A549 (cell line): ENCODE measurements at regions not wholly inside any gene's neighbourhood (a gene's known extent, or its start where the extent isn't known, plus 50 kb on each side); places are given as distances from the start of the nearest gene placed in this dataset.

Experiments used
- ATAC-seq, 2 experiments: fragments of 200-7000 bp in 1 of 2; fragments of >200 bp in 1 of 2; cut with Nextera tagmentation in 1 of 2; cut with Tn5 transposase in 1 of 2; 3 replicates each; pipeline versions ENCODE4 v1.8.0 to v1.9.1; 2018 to 2020; ENCODE audit warnings: mild to moderate bottlenecking in 1 of 2, moderate library complexity in 1 of 2
- CTCF ChIA-PET: fragments of 300-600 bp; sonication (Branson Sonifier 250); formaldehyde crosslinking; extraction: SDS; loops from one replicate; lab custom pipeline; 2021; ENCODE audit warnings: antibody characterized with exemption, inconsistent platforms; lab: Yijun Ruan, JAX
- POLR2A ChIA-PET: fragments of 350-600 bp; formaldehyde crosslinking; extraction: SDS; loops from one replicate; lab custom pipeline; 2021; ENCODE audit warnings: antibody characterized with exemption, inconsistent platforms; lab: Yijun Ruan, JAX
- DNase-seq, 2 experiments: peaks; one replicate each; pipeline versions ENCODE4 v3.0.0 to v3.0.0-alpha.2; 2011 to 2016; ENCODE audit warnings: low read depth in 1 of 2, low spot score in 1 of 2
- FAIRE-seq: peaks from 2 replicates; lab custom pipeline; 2011; peaks lifted over from hg19 to GRCh38; lab: Jason Lieb, UNC
- H3K27ac ChIP-seq, 2 experiments: fragments of >200 bp; sonication (Bioruptor Twin); formaldehyde crosslinking; 3 replicates each; pipeline ENCODE4 v1.5.1; 2016 to 2017
- H3K4me1 ChIP-seq: fragments of >200 bp; sonication (Bioruptor Twin); formaldehyde crosslinking; 3 replicates; pipeline ENCODE4 v1.6.1; 2016
- H3K4me2 ChIP-seq: fragments of >200 bp; sonication (Bioruptor Twin); formaldehyde crosslinking; 3 replicates; pipeline ENCODE4 v1.6.1; 2016
- H3K4me3 ChIP-seq: fragments of >200 bp; sonication (Bioruptor Twin); formaldehyde crosslinking; 3 replicates; pipeline ENCODE4 v1.5.1; 2016
- H3K9me3 ChIP-seq: fragments of >200 bp; sonication (Bioruptor Twin); formaldehyde crosslinking; 3 replicates; pipeline ENCODE4 v1.6.1; 2016
- CEBPB ChIP-seq, 2 experiments: fragments of >200 bp in 1 of 2; sonication (Bioruptor Twin) in 1 of 2; formaldehyde crosslinking in 1 of 2; IDR thresholded peaks; 2 replicates each; pipeline ENCODE4 v1.6.1; 2012 to 2016
- CHD2 ChIP-seq: fragments of 150-350 bp; IDR thresholded peaks from 2 replicates; pipeline ENCODE4 v1.6.1; 2014; ENCODE audit warnings: low read length; ENCODE audit not compliant: partially characterized antibody
- CHD4 ChIP-seq: fragments of 200-600 bp; sonication (generic); IDR thresholded peaks from 2 replicates; pipeline ENCODE4 v1.6.1; 2016; ENCODE audit warnings: antibody characterized with exemption, mild to moderate bottlenecking, borderline replicate concordance
- ELK1 ChIP-seq: fragments of 150-350 bp; IDR thresholded peaks from 2 replicates; pipeline ENCODE4 v1.6.1; 2014; ENCODE audit warnings: low read depth, mild to moderate bottlenecking, low read length
- FOSL2 ChIP-seq, 2 experiments: fragments of 450-650 bp in 1 of 2; fragments of >200 bp in 1 of 2; sonication (Bioruptor Twin) in 1 of 2; formaldehyde crosslinking; IDR thresholded peaks; 2 replicates each; pipeline versions ENCODE4 v1.5.0 to v1.6.1; 2016 to 2020; ENCODE audit warnings: mild to moderate bottlenecking in 1 of 2, moderate library complexity in 1 of 2
- HMGXB4 ChIP-seq: fragments of 250-450 bp; sonication (Bioruptor Pico); IDR thresholded peaks from 2 replicates; pipeline ENCODE4 v1.5.0; 2021; ENCODE audit warnings: mild to moderate bottlenecking, moderate library complexity, borderline replicate concordance
- KDM5A ChIP-seq: fragments of 200-600 bp; sonication (generic); IDR thresholded peaks from 2 replicates; pipeline ENCODE4 v1.6.1; 2016; ENCODE audit warnings: antibody characterized with exemption, mild to moderate bottlenecking
- MAFK ChIP-seq: fragments of 450-650 bp; IDR thresholded peaks from 2 replicates; pipeline ENCODE4 v1.6.1; 2014; ENCODE audit not compliant: partially characterized antibody
- MAZ ChIP-seq: fragments of 150-350 bp; IDR thresholded peaks from 2 replicates; pipeline ENCODE4 v1.6.1; 2014; ENCODE audit warnings: antibody characterized with exemption, low read depth, low read length, borderline replicate concordance
- NPAS2 ChIP-seq: fragments of 250-450 bp; sonication (Bioruptor Pico); IDR thresholded peaks from 2 replicates; pipeline ENCODE4 v1.8.0; 2022; ENCODE audit warnings: mild to moderate bottlenecking, moderate library complexity, borderline replicate concordance
- PBX3 ChIP-seq: IDR thresholded peaks from 2 replicates; pipeline ENCODE4 v1.6.1; 2012
- PHF8 ChIP-seq: fragments of 200-600 bp; sonication (generic); IDR thresholded peaks from 2 replicates; pipeline ENCODE4 v1.6.1; 2016; ENCODE audit warnings: low read depth, mild to moderate bottlenecking, antibody characterized with exemption, moderate library complexity, borderline replicate concordance
- POLR2A ChIP-seq: IDR thresholded peaks from 2 replicates; pipeline ENCODE4 v1.6.1; 2012; ENCODE audit warnings: mild to moderate bottlenecking, low read length
- RFX5 ChIP-seq: fragments of 450-650 bp; IDR thresholded peaks from 2 replicates; pipeline ENCODE4 v1.7.1; 2014; ENCODE audit warnings: antibody characterized with exemption, mild to moderate bottlenecking, moderate library complexity
- RNF2 ChIP-seq: fragments of 200-600 bp; sonication (generic); IDR thresholded peaks from 2 replicates; pipeline ENCODE4 v1.6.1; 2016; ENCODE audit warnings: low read depth, mild to moderate bottlenecking, antibody characterized with exemption, moderate library complexity, borderline replicate concordance
- SMC3 ChIP-seq: fragments of >200 bp; sonication (Bioruptor Twin); formaldehyde crosslinking; IDR thresholded peaks from 3 replicates; pipeline ENCODE4 v1.6.1; 2018; ENCODE audit warnings: inconsistent platforms
- TFCP2L1 ChIP-seq: fragments of 250-450 bp; sonication (Bioruptor Pico); IDR thresholded peaks from 2 replicates; pipeline ENCODE4 v1.5.0; 2021; ENCODE audit warnings: mild to moderate bottlenecking
- USF2 ChIP-seq: fragments of 450-650 bp; IDR thresholded peaks from 2 replicates; pipeline ENCODE4 v1.6.1; 2014; ENCODE audit warnings: antibody characterized with exemption
- ZC3H11A ChIP-seq: fragments of 450-650 bp; IDR thresholded peaks from 2 replicates; pipeline ENCODE4 v1.6.1; 2014; ENCODE audit warnings: antibody characterized with exemption, mild to moderate bottlenecking
- ZNF302 ChIP-seq: fragments of 250-450 bp; sonication (Bioruptor Pico); IDR thresholded peaks from 2 replicates; pipeline ENCODE4 v1.9.0; 2021; ENCODE audit warnings: inconsistent platforms, mild to moderate bottlenecking, moderate library complexity
- ZSCAN20 ChIP-seq: fragments of 250-450 bp; sonication (Bioruptor Pico); IDR thresholded peaks from 2 replicates; pipeline ENCODE4 v1.8.0; 2022; ENCODE audit warnings: mild to moderate bottlenecking, moderate library complexity
- WGBS: methylation state at CpG from one replicate; pipeline ENCODE4 v1.1.6; 2017; ENCODE audit errors: missing lambda C conversion rate; 5-methylcytosine and 5-hydroxymethylcytosine counted together

DNA sequence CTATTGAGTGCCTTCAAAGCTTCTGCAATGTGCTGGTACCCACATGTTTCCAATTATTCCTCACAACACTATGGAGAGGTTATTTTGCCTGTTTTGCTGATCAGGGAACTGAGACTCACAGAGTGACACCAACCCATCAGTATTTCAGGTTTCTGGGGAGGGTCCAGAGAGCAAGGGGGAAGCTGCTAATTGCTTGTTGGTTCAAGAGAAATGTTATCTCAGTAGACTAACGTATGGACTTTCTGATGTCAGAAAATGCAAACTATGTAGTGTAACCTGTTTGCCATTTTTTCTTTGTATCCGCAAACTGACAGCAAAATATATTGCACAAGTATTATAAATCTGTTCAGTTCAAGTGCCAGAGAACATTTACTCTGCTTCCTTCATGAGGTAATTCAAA, 108.3 kb upstream of the MSX2 start:
- POLR2A ChIA-PET = no interaction called here
- WGBS = 49% methylated on average over 2 of the region's 2 CpGs
- FAIRE-seq = no peak

GRCh38 chr5:174617285-174617684, 107.1 kb upstream of the MSX2 start:
- CTCF ChIA-PET = no interaction called here
- POLR2A ChIA-PET = no interaction called here
- ATAC-seq (no peak), FAIRE-seq (no peak), DNase-seq (no peak)
- H3K9me3 ChIP-seq = peaks cover 4% of the 10 kb centered on the region; the same call in 1 of the 3 replicates
- no peak overlapping the region for H3K4me2 ChIP-seq
- H3K27ac ChIP-seq = no peak overlapping the region
- TF ChIP-seq MAFK (no peak), TFCP2L1 (no peak), CEBPB (IDR thresholded peaks at IDR 0.05) (no peak)
- no peak overlapping the region for H3K4me3 ChIP-seq
- 75% methylated on average over 2 of the region's 2 CpGs for WGBS
- H3K4me1 ChIP-seq = peaks cover 10% of the 10 kb centered on the region; the same call in 2 of the 3 replicates

More for the DNA sequence above, 108.3 kb upstream of the MSX2 start:
- H3K27ac ChIP-seq = no peak overlapping the region
- CTCF ChIA-PET = no interaction called here
- H3K4me2 ChIP-seq = no peak overlapping the region
- H3K4me1 ChIP-seq = peaks cover 11% of the 10 kb centered on the region; the same call in 2 of the 3 replicates
- TF ChIP-seq HMGXB4 (no peak), MAZ (no peak), ZSCAN20 (CRISPR knock-in tag) (no peak)
- ATAC-seq = no peak
- no peak for DNase-seq
- H3K9me3 ChIP-seq = peaks cover 4% of the 10 kb centered on the region; the same call in 1 of the 3 replicates
- H3K4me3 ChIP-seq = no peak overlapping the region

DNA sequence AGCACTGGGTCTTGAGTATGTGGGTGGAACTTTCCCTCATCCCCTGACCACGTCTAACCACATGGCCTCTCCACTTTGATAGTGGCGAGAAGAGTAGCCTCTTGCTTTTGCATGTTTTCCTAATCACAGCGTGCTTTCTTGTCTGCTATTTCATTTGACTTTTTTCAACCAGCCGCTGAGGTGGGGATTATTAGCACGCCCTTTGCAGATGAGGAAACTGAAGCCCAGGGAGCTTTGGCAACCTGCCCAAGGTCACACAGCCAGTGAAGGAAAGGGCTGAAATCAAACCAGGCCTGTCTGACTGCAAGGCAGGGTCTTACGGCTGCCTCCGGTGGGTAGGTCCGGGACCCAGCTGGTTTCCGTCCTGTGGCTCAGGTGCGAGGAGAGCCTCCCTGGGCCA, 106.5 kb upstream of the MSX2 start:
- no peak for DNase-seq
- no peak for FAIRE-seq
- CTCF ChIA-PET = no interaction called here
- no peak for ATAC-seq
- Histone ChIP-seq H3K9me3 (peaks cover 4% of the 10 kb centered on the region; the same call in 1 of the 3 replicates), H3K4me3 (no peak overlapping the region), H3K27ac (no peak overlapping the region), H3K4me2 (no peak overlapping the region), H3K4me1 (peaks cover 4% of the 10 kb centered on the region; the same call in 2 of the 3 replicates)
- WGBS = 69% methylated on average over 8 of the region's 10 CpGs
- POLR2A ChIA-PET = no interaction called here
- TF ChIP-seq ZNF302 (CRISPR knock-in tag) (no peak), FOSL2 (IDR thresholded peaks at IDR 0.05) (no peak), FOSL2 (CRISPR knock-in tag; IDR thresholded peaks at IDR 0.05) (no peak), PHF8 (no peak), NPAS2 (CRISPR knock-in tag) (no peak), USF2 (no peak), CHD2 (no peak), KDM5A (no peak), MAFK (no peak), ELK1 (no peak), RFX5 (no peak), ZSCAN20 (CRISPR knock-in tag) (no peak), POLR2A (no peak), CHD4 (no peak), SMC3 (no peak), ZC3H11A (no peak), RNF2 (no peak), PBX3 (no peak)
